HepG2 (cell line): ENCODE measurements at regions not wholly inside any gene's neighbourhood (a gene's known extent, or its start where the extent isn't known, plus 50 kb on each side); places are given as distances from the start of the nearest gene placed in this dataset.

Source experiments
- ATAC-seq: fragments of 200-7000 bp; cut with Tn5 transposase; 3 replicates; pipeline ENCODE4 v1.9.1; 2020; ENCODE audit warnings: mild to moderate bottlenecking, moderate library complexity
- BruUV-seq: library from RNA; stranded (reverse); fragments of 400-500 nt; replicated peaks from 2 replicates; lab custom pipeline; 2021; lab: Mats Ljungman, UMichigan
- CTCF ChIA-PET: fragments of 300-600 bp; formaldehyde crosslinking; extraction: SDS; loops from one replicate; lab custom pipeline; 2021; ENCODE audit warnings: low total read pairs, inconsistent platforms, low intra/inter-chr PET ratio; lab: Yijun Ruan, JAX
- POLR2A ChIA-PET: fragments of 350-600 bp; sonication (Branson Sonifier 250); formaldehyde crosslinking; loops from one replicate; lab custom pipeline; 2020; ENCODE audit warnings: antibody characterized with exemption, inconsistent platforms; lab: Yijun Ruan, JAX
- DNase-seq: peaks from one replicate; pipeline ENCODE4 v3.0.0-alpha.2; 2015; ENCODE audit warnings: low spot score
- FAIRE-seq: peaks from 3 replicates; lab custom pipeline; 2011; peaks lifted over from hg19 to GRCh38; lab: Jason Lieb, UNC
- H2AFZ ChIP-seq: one replicate; pipeline ENCODE4 v1.6.1; 2011; ENCODE audit warnings: low read length, inconsistent platforms
- H3K27ac ChIP-seq: fragments of 300-600 bp; 3 replicates; pipeline ENCODE4 v1.8.0; 2011; ENCODE audit warnings: mixed run types, mild to moderate bottlenecking, mixed read lengths, low read length, inconsistent platforms; ENCODE audit not compliant: insufficient read depth; ENCODE audit errors: extremely low read length
- H3K27me3 ChIP-seq, 2 experiments: fragments of 200-600 bp in 1 of 2; 2 replicates in 1 of 2; 3 replicates in 1 of 2; pipeline versions ENCODE4 v1.6.0 to v1.8.0; 2011; ENCODE audit warnings: low read length in 2 of 2, mild to moderate bottlenecking in 2 of 2, moderate library complexity in 2 of 2, inconsistent platforms in 1 of 2; ENCODE audit not compliant: insufficient read depth in 2 of 2, control insufficient read depth in 1 of 2
- H3K36me3 ChIP-seq, 2 experiments: fragments of 200-600 bp in 1 of 2; replicated peaks in 1 of 2; 2 replicates in 1 of 2; 3 replicates in 1 of 2; pipeline versions ENCODE4 v1.5.1 to v1.8.0; 2011; ENCODE audit warnings: low read length in 2 of 2, inconsistent platforms in 1 of 2; ENCODE audit not compliant: insufficient read depth in 2 of 2, control insufficient read depth in 1 of 2
- H3K4me1 ChIP-seq: 2 replicates; pipeline ENCODE4 v1.5.1; 2012; ENCODE audit warnings: low read length, inconsistent platforms; ENCODE audit not compliant: insufficient read depth
- H3K4me2 ChIP-seq: 2 replicates; pipeline ENCODE4 v1.6.0; 2011; ENCODE audit warnings: low read depth, low read length, inconsistent platforms
- H3K4me3 ChIP-seq, 3 experiments: fragments of 200-600 bp in 1 of 3; sonication (generic), shearing (Covaris generic) in 1 of 3; replicated peaks in 1 of 3; 2 replicates each; pipeline ENCODE4 v1.5.1; 2011 to 2016; ENCODE audit warnings: low read length in 3 of 3, inconsistent platforms in 2 of 3, low read depth in 2 of 3, mild to moderate bottlenecking in 2 of 3, control low read depth in 1 of 3, mixed read lengths in 1 of 3; ENCODE audit not compliant: insufficient read depth in 1 of 3
- H3K79me2 ChIP-seq: one replicate; pipeline ENCODE4 v1.6.1; 2011; ENCODE audit warnings: low read length, inconsistent platforms; ENCODE audit not compliant: insufficient read depth
- H3K9ac ChIP-seq: 2 replicates; pipeline ENCODE4 v1.6.0; 2011; ENCODE audit warnings: mild to moderate bottlenecking, low read depth, low read length, inconsistent platforms; ENCODE audit not compliant: insufficient read depth
- H3K9me3 ChIP-seq: 2 replicates; pipeline ENCODE4 v1.5.1; 2012; ENCODE audit warnings: mild to moderate bottlenecking, low read length
- H4K20me1 ChIP-seq: 2 replicates; pipeline ENCODE4 v1.6.0; 2011; ENCODE audit warnings: inconsistent platforms, mild to moderate bottlenecking, low read length, moderate library complexity; ENCODE audit not compliant: insufficient read depth
- DMAP1 ChIP-seq: IDR thresholded peaks from 2 replicates; pipeline ENCODE4 v1.6.1; 2016
- HDAC2 ChIP-seq: sonication (generic); formaldehyde crosslinking; IDR thresholded peaks from 2 replicates; pipeline ENCODE4 v1.4.0; 2020; ENCODE audit warnings: missing genetic modification reagents
- IRF1 ChIP-seq: sonication (generic); formaldehyde crosslinking; IDR thresholded peaks from 2 replicates; pipeline ENCODE4 v1.4.0; 2020; ENCODE audit warnings: low read depth, mild to moderate bottlenecking, missing genetic modification reagents
- RARG ChIP-seq: sonication (generic); formaldehyde crosslinking; IDR thresholded peaks from 2 replicates; pipeline ENCODE4 v1.4.0; 2020; ENCODE audit warnings: low read depth, mild to moderate bottlenecking, missing genetic modification reagents
- ZNF17 ChIP-seq: sonication (generic); formaldehyde crosslinking; IDR thresholded peaks from 2 replicates; pipeline ENCODE4 v1.5.0; 2020; ENCODE audit warnings: mild to moderate bottlenecking, missing genetic modification reagents
- ZNF510 ChIP-seq: sonication (generic); formaldehyde crosslinking; IDR thresholded peaks from 2 replicates; pipeline ENCODE4 v1.4.0; 2020; ENCODE audit warnings: low read depth, mild to moderate bottlenecking, missing genetic modification reagents
- ZNF749 ChIP-seq: sonication (generic); formaldehyde crosslinking; IDR thresholded peaks from 2 replicates; pipeline ENCODE4 v1.8.0; 2022; ENCODE audit warnings: mild to moderate bottlenecking, missing genetic modification reagents, moderate library complexity, borderline replicate concordance
- WGBS: methylation state at CpG from one replicate; pipeline ENCODE4 v1.1.6; 2017; ENCODE audit warnings: low lambda C conversion rate; 5-methylcytosine and 5-hydroxymethylcytosine counted together
- in situ Hi-C: cut with HindIII; loops from 2 replicates; pipeline ENCODE4 v1.10.0; 2017; ENCODE audit warnings: low pct_unique_long_range_greater_than_20kb; ENCODE audit not compliant: extremely low pct_ligation_motif_present
- intact Hi-C: fragments of 100-400 bp; cut with micrococcal nuclease; formaldehyde crosslinking; loops from one replicate; pipeline ENCODE4 v1.10.0; 2022; ENCODE audit not compliant: unreplicated experiment
- TF ChIP-seq, protein P1 (sequence below): sonication (generic); formaldehyde crosslinking; IDR thresholded peaks from one replicate; pipeline ENCODE4 v1.5.1; 2020; ENCODE audit warnings: mild to moderate bottlenecking, missing genetic modification reagents; ENCODE audit errors: not compliant biosample characterization
- TF ChIP-seq, protein P2 (sequence below): sonication (generic); formaldehyde crosslinking; IDR thresholded peaks from 2 replicates; pipeline ENCODE4 v1.9.0; 2021; ENCODE audit warnings: missing genetic modification reagents, mild to moderate bottlenecking, borderline replicate concordance

GRCh38 chr1:217027403-217028080 is 304.3 kb upstream of the ESRRG start:
- WGBS = 33% methylated on average over 4 of the region's 4 CpGs
- FAIRE-seq = no peak
- TF ChIP-seq IRF1 (CRISPR knock-in tag) = no peak
- no peak for TF ChIP-seq DMAP1 (CRISPR knock-in tag)
- no peak for TF ChIP-seq ZNF17
- TF ChIP-seq, protein P1, sequence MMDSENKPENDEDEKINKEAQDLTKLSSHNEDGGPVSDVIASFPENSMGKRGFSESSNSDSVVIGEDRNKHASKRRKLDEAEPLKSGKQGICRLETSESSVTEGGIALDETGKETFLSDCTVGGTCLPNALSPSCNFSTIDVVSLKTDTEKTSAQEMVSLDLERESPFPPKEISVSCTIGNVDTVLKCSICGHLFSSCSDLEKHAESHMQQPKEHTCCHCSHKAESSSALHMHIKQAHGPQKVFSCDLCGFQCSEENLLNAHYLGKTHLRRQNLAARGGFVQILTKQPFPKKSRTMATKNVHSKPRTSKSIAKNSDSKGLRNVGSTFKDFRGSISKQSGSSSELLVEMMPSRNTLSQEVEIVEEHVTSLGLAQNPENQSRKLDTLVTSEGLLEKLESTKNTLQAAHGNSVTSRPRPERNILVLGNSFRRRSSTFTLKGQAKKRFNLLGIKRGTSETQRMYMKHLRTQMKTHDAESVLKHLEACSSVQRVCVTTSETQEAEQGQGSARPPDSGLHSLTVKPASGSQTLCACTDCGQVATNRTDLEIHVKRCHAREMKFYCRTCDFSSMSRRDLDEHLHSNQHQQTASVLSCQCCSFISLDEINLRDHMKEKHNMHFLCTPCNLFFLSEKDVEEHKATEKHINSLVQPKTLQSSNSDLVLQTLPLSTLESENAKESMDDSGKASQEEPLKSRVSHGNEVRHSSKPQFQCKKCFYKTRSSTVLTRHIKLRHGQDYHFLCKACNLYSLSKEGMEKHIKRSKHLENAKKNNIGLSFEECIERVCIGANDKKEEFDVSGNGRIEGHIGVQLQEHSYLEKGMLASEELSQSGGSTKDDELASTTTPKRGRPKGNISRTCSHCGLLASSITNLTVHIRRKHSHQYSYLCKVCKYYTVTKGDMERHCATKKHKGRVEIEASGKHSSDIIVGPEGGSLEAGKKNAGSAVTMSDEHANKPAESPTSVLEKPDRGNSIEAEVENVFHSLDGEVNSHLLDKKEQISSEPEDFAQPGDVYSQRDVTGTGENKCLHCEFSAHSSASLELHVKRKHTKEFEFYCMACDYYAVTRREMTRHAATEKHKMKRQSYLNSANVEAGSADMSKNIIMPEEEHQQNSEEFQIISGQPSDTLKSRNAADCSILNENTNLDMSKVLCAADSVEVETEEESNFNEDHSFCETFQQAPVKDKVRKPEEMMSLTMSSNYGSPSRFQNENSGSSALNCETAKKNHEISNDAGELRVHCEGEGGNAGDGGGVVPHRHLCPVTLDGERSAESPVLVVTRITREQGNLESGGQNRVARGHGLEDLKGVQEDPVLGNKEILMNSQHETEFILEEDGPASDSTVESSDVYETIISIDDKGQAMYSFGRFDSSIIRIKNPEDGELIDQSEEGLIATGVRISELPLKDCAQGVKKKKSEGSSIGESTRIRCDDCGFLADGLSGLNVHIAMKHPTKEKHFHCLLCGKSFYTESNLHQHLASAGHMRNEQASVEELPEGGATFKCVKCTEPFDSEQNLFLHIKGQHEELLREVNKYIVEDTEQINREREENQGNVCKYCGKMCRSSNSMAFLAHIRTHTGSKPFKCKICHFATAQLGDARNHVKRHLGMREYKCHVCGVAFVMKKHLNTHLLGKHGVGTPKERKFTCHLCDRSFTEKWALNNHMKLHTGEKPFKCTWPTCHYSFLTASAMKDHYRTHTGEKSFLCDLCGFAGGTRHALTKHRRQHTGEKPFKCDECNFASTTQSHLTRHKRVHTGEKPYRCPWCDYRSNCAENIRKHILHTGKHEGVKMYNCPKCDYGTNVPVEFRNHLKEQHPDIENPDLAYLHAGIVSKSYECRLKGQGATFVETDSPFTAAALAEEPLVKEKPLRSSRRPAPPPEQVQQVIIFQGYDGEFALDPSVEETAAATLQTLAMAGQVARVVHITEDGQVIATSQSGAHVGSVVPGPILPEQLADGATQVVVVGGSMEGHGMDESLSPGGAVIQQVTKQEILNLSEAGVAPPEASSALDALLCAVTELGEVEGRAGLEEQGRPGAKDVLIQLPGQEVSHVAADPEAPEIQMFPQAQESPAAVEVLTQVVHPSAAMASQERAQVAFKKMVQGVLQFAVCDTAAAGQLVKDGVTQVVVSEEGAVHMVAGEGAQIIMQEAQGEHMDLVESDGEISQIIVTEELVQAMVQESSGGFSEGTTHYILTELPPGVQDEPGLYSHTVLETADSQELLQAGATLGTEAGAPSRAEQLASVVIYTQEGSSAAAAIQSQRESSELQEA (CRISPR knock-in tag) = no peak
- no peak for TF ChIP-seq ZNF749
- no peak for TF ChIP-seq RARG
- TF ChIP-seq ZNF510 (CRISPR knock-in tag) = no peak
- TF ChIP-seq, protein P2, sequence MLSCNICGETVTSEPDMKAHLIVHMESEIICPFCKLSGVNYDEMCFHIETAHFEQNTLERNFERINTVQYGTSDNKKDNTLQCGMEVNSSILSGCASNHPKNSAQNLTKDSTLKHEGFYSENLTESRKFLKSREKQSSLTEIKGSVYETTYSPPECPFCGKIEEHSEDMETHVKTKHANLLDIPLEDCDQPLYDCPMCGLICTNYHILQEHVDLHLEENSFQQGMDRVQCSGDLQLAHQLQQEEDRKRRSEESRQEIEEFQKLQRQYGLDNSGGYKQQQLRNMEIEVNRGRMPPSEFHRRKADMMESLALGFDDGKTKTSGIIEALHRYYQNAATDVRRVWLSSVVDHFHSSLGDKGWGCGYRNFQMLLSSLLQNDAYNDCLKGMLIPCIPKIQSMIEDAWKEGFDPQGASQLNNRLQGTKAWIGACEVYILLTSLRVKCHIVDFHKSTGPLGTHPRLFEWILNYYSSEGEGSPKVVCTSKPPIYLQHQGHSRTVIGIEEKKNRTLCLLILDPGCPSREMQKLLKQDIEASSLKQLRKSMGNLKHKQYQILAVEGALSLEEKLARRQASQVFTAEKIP (CRISPR knock-in tag) = no peak
- TF ChIP-seq HDAC2 = no peak

More at GRCh38 chr1:217027403-217028080, 304.3 kb upstream of the ESRRG start:
- BruUV-seq = no TSS peak
- H3K27ac ChIP-seq = no peak overlapping the region
- H3K36me3 ChIP-seq = no peaks in the 10 kb centered on the region
- H3K79me2 ChIP-seq = no peaks in the 10 kb centered on the region
- no peak for ATAC-seq
- no peak overlapping the region for H2AFZ ChIP-seq
- intact Hi-C loops (no loop called here), in situ Hi-C loops (no loop called here)
- no peak overlapping the region for H3K4me3 ChIP-seq
- DNase-seq = no peak
- CTCF ChIA-PET = no interaction called here
- POLR2A ChIA-PET = no interaction called here
- H3K27me3 ChIP-seq = no peaks in the 10 kb centered on the region
- H3K4me2 ChIP-seq = no peak overlapping the region
- no peak overlapping the region for H3K9ac ChIP-seq
- H3K9me3 ChIP-seq = no peaks in the 10 kb centered on the region
- no peaks in the 10 kb centered on the region for H3K4me1 ChIP-seq
- H4K20me1 ChIP-seq = no peaks in the 10 kb centered on the region
